ENCODE measurements at regions not wholly inside any gene's neighbourhood (a gene's known extent, or its start where the extent isn't known, plus 50 kb on each side); places are given as distances from the start of the nearest gene placed in this dataset.

DNA sequence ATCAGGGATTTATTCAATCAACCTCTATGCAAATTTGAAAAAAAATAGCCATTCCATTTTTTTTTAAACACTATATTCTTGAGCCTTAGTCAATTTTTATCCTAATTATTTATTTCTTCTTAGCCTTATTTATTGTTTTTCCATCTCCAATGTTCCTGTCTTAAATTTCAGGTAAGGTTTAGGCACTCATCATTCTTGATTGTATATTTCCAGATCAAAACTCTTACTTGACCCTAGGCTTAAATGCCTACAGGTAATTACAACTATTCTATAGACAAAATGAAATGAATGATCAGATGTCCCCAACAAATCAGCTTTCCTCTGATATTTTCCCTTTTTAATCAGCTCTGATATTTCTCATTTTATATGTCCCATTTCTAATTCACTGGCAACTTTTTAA is 402.6 kb upstream of the EPHA7 start:
- Histone ChIP-seq H3K27ac (ENCODE audit: low read depth in 2 of 2, low read length in 2 of 2) (no peak overlapping the region), H3K36me3 (ENCODE audit: control insufficient read depth in 2 of 3, insufficient read depth in 3 of 3, low read length in 3 of 3) (no peaks in the 10 kb centered on the region), H3K4me3 (ENCODE audit: low read length in 3 of 3) (no peak overlapping the region), H3K9me3 (ENCODE audit: control insufficient read depth in 2 of 3, insufficient read depth in 1 of 3, low read length in 3 of 3) (no peaks in the 10 kb centered on the region), H3K4me1 (ENCODE audit: control insufficient read depth in 2 of 3, insufficient read depth in 2 of 3, low read depth in 1 of 3, low read length in 3 of 3) (no peaks in the 10 kb centered on the region), H3K27me3 (ENCODE audit: control insufficient read depth, insufficient read depth, low read length) (no peaks in the 10 kb centered on the region), H3K9ac (ENCODE audit: low read length in 3 of 3) (no peak overlapping the region)
- intact Hi-C loops (cut with DNase I) = no loop called here
- TF ChIP-seq, protein P1, sequence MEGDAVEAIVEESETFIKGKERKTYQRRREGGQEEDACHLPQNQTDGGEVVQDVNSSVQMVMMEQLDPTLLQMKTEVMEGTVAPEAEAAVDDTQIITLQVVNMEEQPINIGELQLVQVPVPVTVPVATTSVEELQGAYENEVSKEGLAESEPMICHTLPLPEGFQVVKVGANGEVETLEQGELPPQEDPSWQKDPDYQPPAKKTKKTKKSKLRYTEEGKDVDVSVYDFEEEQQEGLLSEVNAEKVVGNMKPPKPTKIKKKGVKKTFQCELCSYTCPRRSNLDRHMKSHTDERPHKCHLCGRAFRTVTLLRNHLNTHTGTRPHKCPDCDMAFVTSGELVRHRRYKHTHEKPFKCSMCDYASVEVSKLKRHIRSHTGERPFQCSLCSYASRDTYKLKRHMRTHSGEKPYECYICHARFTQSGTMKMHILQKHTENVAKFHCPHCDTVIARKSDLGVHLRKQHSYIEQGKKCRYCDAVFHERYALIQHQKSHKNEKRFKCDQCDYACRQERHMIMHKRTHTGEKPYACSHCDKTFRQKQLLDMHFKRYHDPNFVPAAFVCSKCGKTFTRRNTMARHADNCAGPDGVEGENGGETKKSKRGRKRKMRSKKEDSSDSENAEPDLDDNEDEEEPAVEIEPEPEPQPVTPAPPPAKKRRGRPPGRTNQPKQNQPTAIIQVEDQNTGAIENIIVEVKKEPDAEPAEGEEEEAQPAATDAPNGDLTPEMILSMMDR (IDR thresholded peaks at IDR 0.05; ENCODE audit: borderline replicate concordance, extremely low read depth, insufficient read depth) = no peak
- FAIRE-seq = no peak
- no peak for DNase-seq

DNA sequence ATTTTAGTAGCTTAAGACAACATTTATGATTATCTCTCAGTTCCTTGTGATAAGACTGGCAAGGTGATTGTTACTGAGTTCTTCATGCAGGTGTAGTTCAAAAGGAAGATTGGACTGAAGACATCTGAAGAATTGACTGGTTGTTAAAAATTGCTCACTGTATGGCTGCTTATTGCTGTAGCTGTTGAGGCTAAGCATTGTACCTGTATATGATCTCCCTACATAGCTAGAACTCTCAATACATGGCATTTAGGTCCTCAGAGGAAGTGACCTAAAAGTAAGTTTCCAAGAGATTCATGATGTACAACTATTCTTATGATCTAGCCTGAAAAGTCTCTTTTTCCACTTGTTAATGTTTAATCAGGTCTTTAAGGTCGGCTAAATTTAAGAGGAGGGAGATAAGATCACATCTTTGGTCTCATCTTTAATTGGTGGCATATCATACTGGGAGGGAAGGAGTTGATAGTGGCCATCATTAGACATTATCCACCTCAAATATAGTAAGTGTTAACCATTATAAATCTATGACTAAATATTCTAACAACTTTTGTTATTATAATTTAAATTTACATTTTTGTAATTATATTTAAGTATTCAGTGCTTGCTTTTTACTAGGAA is 401.2 kb upstream of the EPHA7 start:
- no peak for FAIRE-seq
- TF ChIP-seq, protein P1 (IDR thresholded peaks at IDR 0.05; ENCODE audit: borderline replicate concordance, extremely low read depth, insufficient read depth) = no peak
- no peaks in the 10 kb centered on the region for H3K36me3 ChIP-seq (ENCODE audit: control insufficient read depth in 2 of 3, insufficient read depth in 3 of 3, low read length in 3 of 3)
- no peaks in the 10 kb centered on the region for H3K27me3 ChIP-seq (ENCODE audit: control insufficient read depth, insufficient read depth, low read length)
- no peaks in the 10 kb centered on the region for H3K9me3 ChIP-seq (ENCODE audit: control insufficient read depth in 2 of 3, insufficient read depth in 1 of 3, low read length in 3 of 3)
- no peaks in the 10 kb centered on the region for H3K4me1 ChIP-seq (ENCODE audit: control insufficient read depth in 2 of 3, insufficient read depth in 2 of 3, low read depth in 1 of 3, low read length in 3 of 3)
- intact Hi-C loops (cut with DNase I) = no loop called here
- no peak overlapping the region for H3K9ac ChIP-seq (ENCODE audit: low read length in 3 of 3)
- DNase-seq = no peak
- no peak overlapping the region for H3K27ac ChIP-seq (ENCODE audit: low read depth in 2 of 2, low read length in 2 of 2)
- H3K4me3 ChIP-seq (ENCODE audit: low read length in 3 of 3) = no peak overlapping the region

DNA sequence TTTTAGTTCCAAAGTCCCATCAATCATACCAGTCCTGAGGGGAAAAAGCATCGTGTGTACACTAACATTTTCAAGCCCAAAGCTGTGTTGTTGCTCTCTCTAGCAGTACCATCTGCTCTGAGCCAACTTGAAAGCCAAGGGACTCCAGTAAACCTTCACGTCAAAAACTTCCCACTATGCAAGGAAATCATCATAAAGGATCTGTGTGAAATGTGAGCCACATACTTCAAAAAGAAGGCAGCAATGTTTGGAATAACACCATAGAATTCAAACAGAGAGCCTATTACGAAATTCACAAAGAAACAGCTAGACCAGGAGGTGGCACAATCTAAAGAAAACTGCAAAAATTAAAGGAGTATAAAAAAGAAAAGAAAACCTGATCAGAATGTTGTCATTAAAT is 399.8 kb upstream of the EPHA7 start:
- Histone ChIP-seq H3K4me1 (ENCODE audit: control insufficient read depth in 2 of 3, insufficient read depth in 2 of 3, low read depth in 1 of 3, low read length in 3 of 3) (no peaks in the 10 kb centered on the region), H3K4me3 (ENCODE audit: low read length in 3 of 3) (no peak overlapping the region), H3K9me3 (ENCODE audit: control insufficient read depth in 2 of 3, insufficient read depth in 1 of 3, low read length in 3 of 3) (no peaks in the 10 kb centered on the region), H3K9ac (ENCODE audit: low read length in 3 of 3) (no peak overlapping the region), H3K36me3 (ENCODE audit: control insufficient read depth in 2 of 3, insufficient read depth in 3 of 3, low read length in 3 of 3) (no peaks in the 10 kb centered on the region), H3K27ac (ENCODE audit: low read depth in 2 of 2, low read length in 2 of 2) (no peak overlapping the region), H3K27me3 (ENCODE audit: control insufficient read depth, insufficient read depth, low read length) (no peaks in the 10 kb centered on the region)
- TF ChIP-seq, protein P1 (IDR thresholded peaks at IDR 0.05; ENCODE audit: borderline replicate concordance, extremely low read depth, insufficient read depth) = no peak
- FAIRE-seq (no peak), DNase-seq (no peak)
- intact Hi-C loops (cut with DNase I) = no loop called here

GRCh38 chr6:93817937-93818336 is 398.6 kb upstream of the EPHA7 start:
- no peaks in the 10 kb centered on the region for H3K27me3 ChIP-seq (ENCODE audit: control insufficient read depth, insufficient read depth, low read length)
- intact Hi-C loops (cut with DNase I) = no loop called here
- no peaks in the 10 kb centered on the region for H3K36me3 ChIP-seq (ENCODE audit: control insufficient read depth in 2 of 3, insufficient read depth in 3 of 3, low read length in 3 of 3)
- no peaks in the 10 kb centered on the region for H3K9me3 ChIP-seq (ENCODE audit: control insufficient read depth in 2 of 3, insufficient read depth in 1 of 3, low read length in 3 of 3)
- TF ChIP-seq, protein P1 (IDR thresholded peaks at IDR 0.05; ENCODE audit: borderline replicate concordance, extremely low read depth, insufficient read depth) = no peak
- no peak for DNase-seq
- FAIRE-seq = no peak
- no peaks in the 10 kb centered on the region for H3K4me1 ChIP-seq (ENCODE audit: control insufficient read depth in 2 of 3, insufficient read depth in 2 of 3, low read depth in 1 of 3, low read length in 3 of 3)
- no peak overlapping the region for H3K27ac ChIP-seq (ENCODE audit: low read depth in 2 of 2, low read length in 2 of 2)
- no peak overlapping the region for H3K9ac ChIP-seq (ENCODE audit: low read length in 3 of 3)
- no peak overlapping the region for H3K4me3 ChIP-seq (ENCODE audit: low read length in 3 of 3)

All from kidney (tissue), 13 donors.